H1 (cell line): ENCODE measurements at regions not wholly inside any gene's neighbourhood (a gene's known extent, or its start where the extent isn't known, plus 50 kb on each side); places are given as distances from the start of the nearest gene placed in this dataset.

Experiments
- TAF7 ChIP-seq: optimal IDR thresholded peaks from 2 replicates; pipeline ENCODE3; 2011; ENCODE audit warnings: low read depth, mild to moderate bottlenecking, inconsistent platforms, low read length, moderate library complexity, borderline replicate concordance

GRCh38 chr2:186294248-186294888, 191.7 kb upstream of the ZC3H15 start (continued):
- no peak for TF ChIP-seq TAF7
